Suprapubic skin (tissue), 4 donors: ENCODE measurements at regions not wholly inside any gene's neighbourhood (a gene's known extent, or its start where the extent isn't known, plus 50 kb on each side); places are given as distances from the start of the nearest gene placed in this dataset.

Experiments used
- EP300 ChIP-seq: sonication (generic); formaldehyde crosslinking; IDR thresholded peaks from one replicate; pipeline ENCODE4 v1.6.1; 2017; ENCODE audit warnings: antibody characterized with exemption
- POLR2AphosphoS5 ChIP-seq, 3 donors: sonication (generic); formaldehyde crosslinking; IDR thresholded peaks; one replicate each; pipeline ENCODE4 v1.6.1; 2017; ENCODE audit warnings: antibody characterized with exemption in 3 of 3

GRCh38 chr10:43731486-43731885 lies 82.8 kb upstream of the ZNF32 start:
- TF ChIP-seq POLR2AphosphoS5 (IDR thresholded peaks at IDR 0.05) (no peak), EP300 (no peak)
